GDM1 (cell line): ENCODE measurements at regions not wholly inside any gene's neighbourhood (a gene's known extent, or its start where the extent isn't known, plus 50 kb on each side); places are given as distances from the start of the nearest gene placed in this dataset.

ENCODE experiments used
- DNase-seq: peaks from one replicate; lab custom pipeline; 2025; lab: John Stamatoyannopoulos, UW

- DNase-seq, result no peak
Observed at GRCh38 chr12:123100882-123101281, 50.0 kb downstream of the PITPNM2 start.

- DNase-seq, result no peak
Observed at GRCh38 chr12:123100450-123100849, 50.4 kb downstream of the PITPNM2 start.

GRCh38 chr12:123099560-123100192 lies 51.2 kb downstream of the PITPNM2 start:
- DNase-seq, result no peak

- DNase-seq, result no peak
Observed at GRCh38 chr12:123098780-123099179, 52.1 kb downstream of the PITPNM2 start.

- no peak for DNase-seq
Observed at GRCh38 chr12:123097561-123098084, 53.3 kb downstream of the PITPNM2 start.

- DNase-seq, result no peak
Observed at GRCh38 chr12:123096741-123097140, 54.1 kb downstream of the PITPNM2 start.

- DNase-seq, result no peak
Observed at GRCh38 chr12:123096182-123096581, 54.7 kb downstream of the PITPNM2 start.

- DNase-seq, result no peak
Observed at GRCh38 chr12:123095078-123095881, 55.6 kb downstream of the PITPNM2 start.

- DNase-seq, result no peak
Observed at GRCh38 chr12:123094349-123095077, 56.4 kb downstream of the PITPNM2 start.

GRCh38 chr12:123092866-123093265 lies 58.0 kb downstream of the PITPNM2 start:
- no peak for DNase-seq

- DNase-seq, result peak; percentile 32
Observed at GRCh38 chr12:123091230-123092150, 59.4 kb downstream of the PITPNM2 start.

- DNase-seq, result peak; percentile 37
Observed at GRCh38 chr12:123089631-123090353, 61.1 kb downstream of the PITPNM2 start.

GRCh38 chr12:123089140-123089539 lies 61.8 kb downstream of the PITPNM2 start:
- DNase-seq, result peak; percentile 42

- peak; percentile 57 for DNase-seq
Observed at GRCh38 chr12:123085730-123086487, 65.0 kb downstream of the PITPNM2 start.

GRCh38 chr12:123085066-123085465 lies 65.8 kb downstream of the PITPNM2 start:
- DNase-seq, result no peak

- DNase-seq, result no peak
Observed at GRCh38 chr12:123083661-123084571, 67.0 kb downstream of the PITPNM2 start.

- no peak for DNase-seq
Observed at GRCh38 chr12:123080634-123081033, 70.3 kb downstream of the PITPNM2 start.

- no peak for DNase-seq
Observed at GRCh38 chr12:123078531-123079155, 72.2 kb downstream of the PITPNM2 start.

- DNase-seq, result no peak
Observed at GRCh38 chr12:123078120-123078465, 72.8 kb downstream of the PITPNM2 start.
